Heart left ventricle (tissue), 13 donors: ENCODE measurements at regions not wholly inside any gene's neighbourhood (a gene's known extent, or its start where the extent isn't known, plus 50 kb on each side); places are given as distances from the start of the nearest gene placed in this dataset.

ENCODE experiments used
- CTCF ChIP-seq, 12 donors: fragments of 200-600 bp; sonication (generic) in 4 of 12; IDR thresholded peaks; one replicate each; pipeline versions ENCODE4 v1.5.0 to v1.8.0; 2018 to 2022; ENCODE audit warnings: antibody characterized with exemption in 12 of 12, mild to moderate bottlenecking in 5 of 12
- POLR2A ChIP-seq, 2 donors: fragments of 450-650 bp; IDR thresholded peaks; one replicate each; pipeline ENCODE4 v1.6.1; 2017; ENCODE audit warnings: antibody characterized with exemption in 2 of 2, mild to moderate bottlenecking in 2 of 2, moderate library complexity in 2 of 2
- donor health status: ischemic (EF 13 %, LVEDD 7.1; RV severe dilation, severe dysfunction).
- donor health status: DM: no; HTN: yes; CAD: no.
- donor health status: DM: no; HTN: no; CAD: no.
- donor health status: ischemic (EF 25% LVEDD 6.9; RV normal size, moderate dysfunction).
- donor health status: ischemic (EF 25% LVEDD 5.7; RV mildly dilated, moderate dysfunction).
- donor health status: ischemic (EF 35%, LVEDD 5.7; RV mildly dilated, moderate dysfunction).
- donor health status: nonischemic (EF 11% LVEDD 7.7; RV severe dilation, severe dysfunction).
- donor health status: DM: yes; HTN: yes; CAD: no.
- donor health status: PGD.
- donor health status: ischemic (EF 29% LVEDD 5.4; RV normal size, mild dysfunction).
- donor health status: nonischemic (EF 23%, LVEDD 6.1; RV moderate dilation, normal function).

GRCh38 chr12:13326076-13326475, 129.6 kb downstream of the EMP1 start:
- TF ChIP-seq POLR2A (IDR thresholded peaks at IDR 0.05) (no peak), CTCF (IDR thresholded peaks at IDR 0.05) (no peak)
